Left ventricle myocardium inferior (tissue), 1 donor: ENCODE measurements at regions not wholly inside any gene's neighbourhood (a gene's known extent, or its start where the extent isn't known, plus 50 kb on each side); places are given as distances from the start of the nearest gene placed in this dataset.

ENCODE experiments used
- DNase-seq: peaks from one replicate; pipeline ENCODE4 v3.0.0-alpha.2; 2020
- H3K27ac ChIP-seq: fragments of 200-600 bp; replicated peaks from 2 replicates; pipeline ENCODE4 v1.8.0; 2021
- H3K27me3 ChIP-seq: fragments of 200-600 bp; 2 replicates; pipeline ENCODE4 v1.8.0; 2021; ENCODE audit warnings: low read depth
- H3K36me3 ChIP-seq: fragments of 200-600 bp; 2 replicates; pipeline ENCODE4 v1.8.0; 2021
- H3K4me1 ChIP-seq: fragments of 200-600 bp; 2 replicates; pipeline ENCODE4 v1.8.0; 2021
- H3K4me3 ChIP-seq: fragments of 200-600 bp; 2 replicates; pipeline ENCODE4 v1.8.0; 2021; ENCODE audit warnings: mild to moderate bottlenecking, moderate library complexity
- H3K9me3 ChIP-seq: fragments of 200-600 bp; replicated peaks from 2 replicates; pipeline ENCODE4 v1.8.0; 2021
- intact Hi-C: fragments of 100-400 bp; cut with micrococcal nuclease; formaldehyde crosslinking; loops from one replicate; pipeline ENCODE4 v1.11.0; 2022
- TF ChIP-seq, protein P1 (sequence below): fragments of 200-600 bp; IDR thresholded peaks from 2 replicates; pipeline ENCODE4 v1.8.0; 2021; ENCODE audit warnings: antibody characterized with exemption, mild to moderate bottlenecking, borderline replicate concordance
- donor health status: DM: no; HTN: yes; CAD: no; lungs with severe emphysema.

GRCh38 chr6:150711584-150712504, 112.2 kb downstream of the PLEKHG1 start:
- H3K4me1 ChIP-seq, result peaks cover 46% of the 10 kb centered on the region
- H3K27me3 ChIP-seq, result no peaks in the 10 kb centered on the region
- H3K9me3 ChIP-seq, result no peaks in the 10 kb centered on the region
- TF ChIP-seq, protein P1, sequence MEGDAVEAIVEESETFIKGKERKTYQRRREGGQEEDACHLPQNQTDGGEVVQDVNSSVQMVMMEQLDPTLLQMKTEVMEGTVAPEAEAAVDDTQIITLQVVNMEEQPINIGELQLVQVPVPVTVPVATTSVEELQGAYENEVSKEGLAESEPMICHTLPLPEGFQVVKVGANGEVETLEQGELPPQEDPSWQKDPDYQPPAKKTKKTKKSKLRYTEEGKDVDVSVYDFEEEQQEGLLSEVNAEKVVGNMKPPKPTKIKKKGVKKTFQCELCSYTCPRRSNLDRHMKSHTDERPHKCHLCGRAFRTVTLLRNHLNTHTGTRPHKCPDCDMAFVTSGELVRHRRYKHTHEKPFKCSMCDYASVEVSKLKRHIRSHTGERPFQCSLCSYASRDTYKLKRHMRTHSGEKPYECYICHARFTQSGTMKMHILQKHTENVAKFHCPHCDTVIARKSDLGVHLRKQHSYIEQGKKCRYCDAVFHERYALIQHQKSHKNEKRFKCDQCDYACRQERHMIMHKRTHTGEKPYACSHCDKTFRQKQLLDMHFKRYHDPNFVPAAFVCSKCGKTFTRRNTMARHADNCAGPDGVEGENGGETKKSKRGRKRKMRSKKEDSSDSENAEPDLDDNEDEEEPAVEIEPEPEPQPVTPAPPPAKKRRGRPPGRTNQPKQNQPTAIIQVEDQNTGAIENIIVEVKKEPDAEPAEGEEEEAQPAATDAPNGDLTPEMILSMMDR, result no peak
- H3K4me3 ChIP-seq, result no peak overlapping the region
- H3K36me3 ChIP-seq, result no peaks in the 10 kb centered on the region
- intact Hi-C loops, result no loop called here
- DNase-seq, result peak; percentile 46
- H3K27ac ChIP-seq, result peak overlapping the region; percentile 11

- peaks cover 44% of the 10 kb centered on the region for H3K4me1 ChIP-seq
- H3K36me3 ChIP-seq, result no peaks in the 10 kb centered on the region
- peak overlapping the region; percentile 1 for H3K27ac ChIP-seq
- no peak overlapping the region for H3K4me3 ChIP-seq
- intact Hi-C loops, result no loop called here
- TF ChIP-seq, protein P1, result no peak
- no peaks in the 10 kb centered on the region for H3K9me3 ChIP-seq
- DNase-seq, result no peak
- H3K27me3 ChIP-seq, result no peaks in the 10 kb centered on the region
Observed at GRCh38 chr6:150712505-150713252, 113.0 kb downstream of the PLEKHG1 start.

- DNase-seq, result no peak
- TF ChIP-seq, protein P1, result no peak
- Histone ChIP-seq H3K4me1 (peaks cover 45% of the 10 kb centered on the region), H3K27ac (peak overlapping the region; percentile 1), H3K4me3 (no peak overlapping the region), H3K36me3 (no peaks in the 10 kb centered on the region), H3K9me3 (no peaks in the 10 kb centered on the region), H3K27me3 (no peaks in the 10 kb centered on the region)
- intact Hi-C loops, result no loop called here
Observed at GRCh38 chr6:150713487-150713886, 113.8 kb downstream of the PLEKHG1 start.

DNA sequence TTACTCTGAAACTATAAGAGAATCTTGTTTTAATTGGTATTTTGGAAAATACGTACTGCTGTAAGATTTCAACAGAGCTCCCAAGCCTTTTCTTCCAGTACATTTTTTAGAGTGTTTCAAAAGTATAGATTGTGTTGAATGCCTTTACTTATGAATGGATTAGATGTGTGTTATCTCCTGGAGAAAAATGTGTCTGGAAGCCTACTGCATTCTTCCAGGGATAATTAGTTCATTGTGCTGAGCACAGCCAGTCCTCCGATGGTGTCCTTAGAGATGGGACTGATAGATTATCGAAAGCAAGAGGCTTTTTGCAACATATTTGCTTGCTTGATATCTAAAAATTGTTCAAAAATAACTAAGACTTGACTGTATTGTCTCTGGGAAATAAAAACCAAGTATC, 114.2 kb downstream of the PLEKHG1 start:
- intact Hi-C loops, result no loop called here
- TF ChIP-seq, protein P1, result no peak
- peaks cover 50% of the 10 kb centered on the region for H3K4me1 ChIP-seq

DNA sequence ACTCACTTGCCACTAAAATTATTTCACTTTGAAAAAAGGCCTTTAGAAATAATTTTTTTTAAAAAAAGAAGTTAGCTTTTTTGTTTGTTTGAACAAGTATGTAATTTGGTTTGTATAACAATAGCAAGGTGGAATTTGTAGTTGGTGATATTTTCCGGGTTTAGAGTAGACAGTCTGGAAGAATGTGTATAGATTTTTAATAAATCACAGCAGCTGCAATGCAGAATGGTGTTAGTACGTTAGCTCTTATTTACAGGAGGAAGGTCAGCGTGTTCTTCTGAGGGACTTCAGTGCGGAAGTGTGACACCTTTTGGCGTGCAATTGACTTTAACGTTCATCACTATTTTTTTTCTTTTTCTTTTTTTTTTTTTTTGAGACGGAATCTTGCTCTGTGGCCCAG, 115.4 kb downstream of the PLEKHG1 start:
- H3K4me1 ChIP-seq, result peaks cover 62% of the 10 kb centered on the region

More for the DNA sequence above, 114.2 kb downstream of the PLEKHG1 start:
- H3K36me3 ChIP-seq, result no peaks in the 10 kb centered on the region
- H3K9me3 ChIP-seq, result no peaks in the 10 kb centered on the region
- DNase-seq, result no peak
- no peak overlapping the region for H3K4me3 ChIP-seq
- H3K27me3 ChIP-seq, result no peaks in the 10 kb centered on the region
- H3K27ac ChIP-seq, result peak overlapping the region; percentile 1

More for the DNA sequence above, 115.4 kb downstream of the PLEKHG1 start:
- Histone ChIP-seq H3K27ac (no peak overlapping the region), H3K36me3 (no peaks in the 10 kb centered on the region), H3K27me3 (no peaks in the 10 kb centered on the region), H3K4me3 (no peak overlapping the region), H3K9me3 (no peaks in the 10 kb centered on the region)
- intact Hi-C loops, result no loop called here
- no peak for DNase-seq
- TF ChIP-seq, protein P1, result no peak
